Esophagus squamous epithelium (tissue), 5 donors: ENCODE measurements at regions not wholly inside any gene's neighbourhood (a gene's known extent, or its start where the extent isn't known, plus 50 kb on each side); places are given as distances from the start of the nearest gene placed in this dataset.

Experiments
- DNase-seq: peaks from one replicate; lab custom pipeline; 2025; lab: John Stamatoyannopoulos, UW
- H3K27ac ChIP-seq, 4 donors: fragments of 200-600 bp; sonication (generic); one replicate each; pipeline ENCODE4 v1.5.1; 2016 to 2019; ENCODE audit warnings: mild to moderate bottlenecking in 1 of 4
- H3K27me3 ChIP-seq, 4 donors: fragments of 200-600 bp; sonication (generic); 1 replicate in 3 of 4; 2 replicates in 1 of 4; pipeline versions ENCODE4 v1.5.1 to v1.6.0; 2017 to 2021; ENCODE audit warnings: antibody characterized with exemption in 1 of 4
- H3K36me3 ChIP-seq, 3 donors: fragments of 200-600 bp; sonication (generic); one replicate each; pipeline ENCODE4 v1.5.1; 2016 to 2019
- H3K4me1 ChIP-seq, 3 donors: fragments of 200-600 bp; sonication (generic); one replicate each; pipeline ENCODE4 v1.5.1; 2017 to 2019
- H3K4me3 ChIP-seq, 4 donors: fragments of 200-600 bp; sonication (generic); 1 replicate in 3 of 4; 2 replicates in 1 of 4; pipeline ENCODE4 v1.5.1; 2016 to 2019; ENCODE audit warnings: mild to moderate bottlenecking in 2 of 4, moderate library complexity in 1 of 4
- H3K9me3 ChIP-seq, 3 donors: fragments of 200-600 bp; sonication (generic); one replicate each; pipeline ENCODE4 v1.5.1; 2016 to 2019
- CTCF ChIP-seq, 6 experiments: fragments of 450-650 bp in 4 of 6; fragments of 200-600 bp in 2 of 6; sonication (generic) in 2 of 6; IDR thresholded peaks; one replicate each; pipeline ENCODE4 v1.5.1; 2016 to 2019; ENCODE audit warnings: antibody characterized with exemption in 6 of 6, mild to moderate bottlenecking in 4 of 6, moderate library complexity in 4 of 6
- POLR2A ChIP-seq, 4 donors: fragments of 450-650 bp; IDR thresholded peaks; one replicate each; pipeline ENCODE4 v1.6.1; 2017; ENCODE audit warnings: antibody characterized with exemption in 4 of 4, mild to moderate bottlenecking in 4 of 4, moderate library complexity in 3 of 4
- whole genome bisulfite sequencing, 2 donors: methylation state at CpG; one replicate each; pipeline ENCODE4 v1.1.5; 2018; 5-methylcytosine and 5-hydroxymethylcytosine counted together
- intact Hi-C: fragments of 100-400 bp; cut with DNase I; formaldehyde crosslinking; loops from one replicate; pipeline ENCODE4 v1.15.0; 2022
- donor health status: DM: yes; HTN: yes; CAD: no.

- DNase-seq: no peak
- Histone ChIP-seq H3K36me3 (no peaks in the 10 kb centered on the region), H3K27me3 (no peaks in the 10 kb centered on the region), H3K9me3 (no peaks in the 10 kb centered on the region), H3K4me1 (no peaks in the 10 kb centered on the region), H3K27ac (no peak overlapping the region), H3K4me3 (no peak overlapping the region)
- no peak for TF ChIP-seq CTCF (IDR thresholded peaks at IDR 0.05)
- TF ChIP-seq POLR2A (IDR thresholded peaks at IDR 0.05): no peak
- intact Hi-C loops: no loop called here
- WGBS, 2 donors: 70 to 83% methylated on average over 10 of the region's 10 CpGs
Measured at GRCh38 chr11:28976012-28976800, 868.0 kb downstream of the METTL15 start.

- intact Hi-C loops: no loop called here
- Histone ChIP-seq H3K36me3 (no peaks in the 10 kb centered on the region), H3K27ac (no peak overlapping the region), H3K4me3 (no peak overlapping the region), H3K9me3 (no peaks in the 10 kb centered on the region), H3K4me1 (no peaks in the 10 kb centered on the region), H3K27me3 (no peaks in the 10 kb centered on the region)
- TF ChIP-seq CTCF (IDR thresholded peaks at IDR 0.05) (no peak), POLR2A (IDR thresholded peaks at IDR 0.05) (no peak)
- no peak for DNase-seq
Measured at GRCh38 chr11:28969832-28970231, 861.6 kb downstream of the METTL15 start.

GRCh38 chr11:28966951-28967350 is 858.8 kb downstream of the METTL15 start:
- Histone ChIP-seq H3K36me3 (no peaks in the 10 kb centered on the region), H3K9me3 (no peaks in the 10 kb centered on the region), H3K4me1 (no peaks in the 10 kb centered on the region), H3K27ac (no peak overlapping the region), H3K27me3 (no peaks in the 10 kb centered on the region), H3K4me3 (no peak overlapping the region)
- no peak for DNase-seq
- 50 to 53% methylated on average over 1 of the region's 1 CpG for WGBS, 2 donors
- intact Hi-C loops: no loop called here
- TF ChIP-seq CTCF (IDR thresholded peaks at IDR 0.05) (no peak), POLR2A (IDR thresholded peaks at IDR 0.05) (no peak)

- no peaks in the 10 kb centered on the region for H3K4me1 ChIP-seq
- H3K9me3 ChIP-seq: no peaks in the 10 kb centered on the region
- H3K27me3 ChIP-seq: no peaks in the 10 kb centered on the region
- no peak overlapping the region for H3K27ac ChIP-seq
- 46 to 53% methylated on average over 1 of the region's 1 CpG for WGBS, 2 donors
- no peak for DNase-seq
- intact Hi-C loops: no loop called here
- TF ChIP-seq CTCF (IDR thresholded peaks at IDR 0.05) (no peak), POLR2A (IDR thresholded peaks at IDR 0.05) (no peak)
- H3K4me3 ChIP-seq: no peak overlapping the region
- H3K36me3 ChIP-seq: no peaks in the 10 kb centered on the region
Measured at GRCh38 chr11:28965819-28966218, 857.6 kb downstream of the METTL15 start.

- Histone ChIP-seq H3K4me1 (no peaks in the 10 kb centered on the region), H3K36me3 (no peaks in the 10 kb centered on the region), H3K4me3 (no peak overlapping the region), H3K27me3 (no peaks in the 10 kb centered on the region), H3K27ac (no peak overlapping the region), H3K9me3 (no peaks in the 10 kb centered on the region)
- DNase-seq: no peak
- intact Hi-C loops: no loop called here
- WGBS, 2 donors: 54 to 73% methylated on average over 1 of the region's 1 CpG
- TF ChIP-seq CTCF (IDR thresholded peaks at IDR 0.05) (no peak), POLR2A (IDR thresholded peaks at IDR 0.05) (no peak)
Measured at GRCh38 chr11:28964811-28965210, 856.6 kb downstream of the METTL15 start.
